ENCODE measurements at regions not wholly inside any gene's neighbourhood (a gene's known extent, or its start where the extent isn't known, plus 50 kb on each side); places are given as distances from the start of the nearest gene placed in this dataset.
A peak's percentile ranks its signal among the peaks of the same experiment; 100 is the strongest.

DNA sequence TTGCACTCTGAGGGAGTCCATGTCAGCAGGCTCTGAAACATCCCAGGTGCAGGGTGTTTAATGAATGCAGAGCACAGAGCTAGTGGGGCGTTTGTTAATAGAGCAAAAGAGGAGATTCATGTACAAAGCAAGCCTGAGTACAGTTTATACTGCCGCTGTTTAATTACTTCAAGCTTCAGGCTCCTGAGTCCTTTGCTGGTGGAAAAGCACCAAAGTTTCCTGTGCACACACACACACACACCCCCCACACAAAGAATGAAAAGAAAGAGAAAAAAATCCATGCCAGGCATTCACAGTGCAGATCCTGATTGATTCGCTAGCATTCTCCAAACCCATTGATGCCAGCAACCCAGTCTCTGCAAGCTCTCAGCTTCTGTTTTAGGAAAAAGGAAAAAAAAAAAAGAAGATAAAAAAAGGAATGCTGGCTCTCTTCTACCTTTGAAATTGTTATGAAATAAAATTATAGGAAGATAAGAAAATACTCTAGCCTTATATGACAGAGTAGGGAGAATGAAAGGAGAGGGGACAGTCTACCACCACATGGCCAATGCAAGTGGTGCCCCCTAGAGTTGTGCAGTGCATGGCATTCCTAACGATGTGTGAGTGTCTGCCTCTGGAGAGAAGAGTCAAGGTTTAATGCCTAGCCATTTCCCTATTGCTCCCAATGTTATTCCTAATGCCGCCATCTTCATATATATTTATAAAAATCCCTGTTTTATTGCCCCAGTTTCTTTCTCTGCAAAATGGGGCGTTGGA lies 216.5 kb downstream of the TMEM114 start:
- H3K27me3 Mint-ChIP-seq = peaks cover 3% of the 10 kb centered on the region
- TF ChIP-seq CTCF (conservative IDR thresholded peaks at IDR 0.05) = peak; percentile 51
- H3K9me3 Mint-ChIP-seq = no peaks in the 10 kb centered on the region
- DNase-seq (ENCODE audit: extremely low spot score, unreplicated experiment) = no peak
- H3K4me3 Mint-ChIP-seq = no peak overlapping the region
- no peak overlapping the region for H3K27ac Mint-ChIP-seq
- no peaks in the 10 kb centered on the region for H3K4me1 Mint-ChIP-seq (ENCODE audit: unreplicated experiment)
- no peaks in the 10 kb centered on the region for H3K36me3 Mint-ChIP-seq

GRCh38 chr16:8372141-8372540 lies 218.2 kb downstream of the TMEM114 start:
- Mint-ChIP-seq H3K4me3 (no peak overlapping the region), H3K27me3 (peaks cover 3% of the 10 kb centered on the region), H3K4me1 (ENCODE audit: unreplicated experiment) (no peaks in the 10 kb centered on the region), H3K9me3 (no peaks in the 10 kb centered on the region), H3K36me3 (no peaks in the 10 kb centered on the region), H3K27ac (no peak overlapping the region)
- no peak for TF ChIP-seq CTCF (conservative IDR thresholded peaks at IDR 0.05)
- DNase-seq (ENCODE audit: extremely low spot score, unreplicated experiment) = no peak

- no peak for TF ChIP-seq CTCF (conservative IDR thresholded peaks at IDR 0.05)
- no peak for DNase-seq (ENCODE audit: extremely low spot score, unreplicated experiment)
- no peak overlapping the region for H3K4me3 Mint-ChIP-seq
- no peak overlapping the region for H3K27ac Mint-ChIP-seq
- peaks cover 3% of the 10 kb centered on the region for H3K27me3 Mint-ChIP-seq
- H3K9me3 Mint-ChIP-seq = no peaks in the 10 kb centered on the region
- no peaks in the 10 kb centered on the region for H3K4me1 Mint-ChIP-seq (ENCODE audit: unreplicated experiment)
- H3K36me3 Mint-ChIP-seq = no peaks in the 10 kb centered on the region
These were observed 219.7 kb downstream of the TMEM114 start for GRCh38 chr16:8370374-8371270.

DNA sequence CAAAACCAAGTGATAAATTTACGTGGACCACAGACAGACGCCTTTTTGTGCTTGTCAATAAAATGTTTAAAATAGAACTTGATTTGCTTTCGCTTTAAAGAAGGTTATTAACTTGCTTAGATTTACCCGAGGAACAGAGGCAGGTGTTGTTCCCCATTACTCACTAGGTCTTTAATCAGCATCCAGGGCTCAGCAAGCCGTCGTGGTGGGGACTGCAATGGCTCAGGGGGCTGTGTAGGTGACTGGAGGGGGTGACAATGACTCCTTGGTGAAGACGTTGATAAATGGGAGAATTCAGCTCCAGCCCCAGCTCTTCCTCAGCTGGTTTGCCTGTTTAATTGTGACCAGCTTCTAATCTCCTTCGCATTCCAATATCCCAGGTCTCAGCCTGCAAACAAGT lies 231.4 kb downstream of the TMEM114 start:
- no peaks in the 10 kb centered on the region for H3K9me3 Mint-ChIP-seq
- no peak overlapping the region for H3K4me3 Mint-ChIP-seq
- H3K27ac Mint-ChIP-seq = no peak overlapping the region
- H3K36me3 Mint-ChIP-seq = no peaks in the 10 kb centered on the region
- no peak for DNase-seq (ENCODE audit: extremely low spot score, unreplicated experiment)
- H3K27me3 Mint-ChIP-seq = peaks cover 19% of the 10 kb centered on the region
- no peak for TF ChIP-seq CTCF (conservative IDR thresholded peaks at IDR 0.05)
- no peaks in the 10 kb centered on the region for H3K4me1 Mint-ChIP-seq (ENCODE audit: unreplicated experiment)

DNA sequence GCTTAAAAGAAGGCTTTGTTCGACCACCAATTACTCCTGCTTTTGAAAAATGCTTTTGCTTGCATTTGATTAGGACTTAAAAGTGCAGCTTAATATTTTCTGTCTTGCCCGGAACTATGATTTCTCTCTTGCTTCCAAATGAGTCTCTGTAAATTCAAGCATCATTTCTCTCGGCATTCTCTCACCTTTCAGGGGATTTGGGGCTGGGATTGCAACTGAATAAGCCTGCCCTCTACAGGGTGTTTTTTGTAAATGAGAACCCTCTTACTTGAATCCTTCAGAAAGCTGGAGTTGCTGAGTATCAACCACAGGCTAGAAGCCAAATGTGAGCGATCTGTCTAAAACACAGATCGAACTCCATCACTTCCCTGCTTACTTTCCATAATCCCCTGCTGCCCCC lies 234.6 kb downstream of the TMEM114 start:
- Mint-ChIP-seq H3K27me3 (peaks cover 13% of the 10 kb centered on the region), H3K4me3 (no peak overlapping the region), H3K9me3 (no peaks in the 10 kb centered on the region), H3K4me1 (ENCODE audit: unreplicated experiment) (no peaks in the 10 kb centered on the region), H3K27ac (no peak overlapping the region), H3K36me3 (no peaks in the 10 kb centered on the region)
- peak; percentile 67 for TF ChIP-seq CTCF (conservative IDR thresholded peaks at IDR 0.05)
- DNase-seq (ENCODE audit: extremely low spot score, unreplicated experiment) = no peak
